ENCODE measurements at regions not wholly inside any gene's neighbourhood (a gene's known extent, or its start where the extent isn't known, plus 50 kb on each side); places are given as distances from the start of the nearest gene placed in this dataset.

DNA sequence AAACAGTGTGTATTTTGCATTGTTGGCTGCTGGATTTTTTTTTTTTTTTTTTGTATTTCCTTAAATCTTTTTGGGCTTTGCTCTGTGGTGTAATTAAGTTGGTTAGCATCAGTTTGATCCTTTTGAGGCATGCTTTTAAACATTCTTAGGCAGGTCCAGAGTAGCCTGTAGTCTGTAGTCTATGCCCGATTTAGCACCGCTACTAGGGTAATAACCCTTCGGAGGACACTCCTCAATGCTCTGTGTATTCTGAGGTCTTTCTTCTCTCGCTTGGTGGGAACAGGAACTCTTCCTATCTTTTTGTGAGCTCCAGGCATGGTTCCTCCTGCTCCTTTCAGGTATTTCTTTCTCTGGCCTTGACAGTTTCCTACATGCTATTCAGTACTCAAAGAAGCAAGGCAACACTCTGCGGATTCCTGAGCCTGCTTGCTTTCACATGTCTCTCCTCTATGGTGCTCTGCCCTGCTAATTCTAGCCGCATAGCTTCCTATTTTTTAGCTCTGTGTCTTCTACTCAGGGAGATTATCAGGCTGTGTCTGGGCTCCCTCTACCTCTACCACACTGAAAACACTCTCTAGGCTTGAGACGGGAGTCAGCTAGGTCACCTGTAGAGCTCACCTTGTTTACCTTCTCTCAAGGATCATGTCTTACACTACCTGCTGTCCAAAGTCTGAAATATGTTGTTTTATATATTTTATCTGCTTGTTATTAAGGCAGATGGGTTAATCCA, 195.1 kb downstream of the NDFIP2 start:
- H3K27me3 ChIP-seq, result no peaks in the 10 kb centered on the region
- no peak for DNase-seq
- in situ Hi-C loops (cut with MboI; ENCODE audit: low pct_ligation_motif_present in 1 of 4, low pct_unique_long_range_greater_than_20kb in 1 of 4, low sequenced_read_pairs in 3 of 4) (loop anchor here (10.0 to 25.0 kb wide), 2 partner anchors 686 to 689 kb away; no protein-coding TSS in a partner anchor), intact Hi-C loops (cut with DNase I; ENCODE audit: low total_unique reads) (no loop called here)
- no peaks in the 10 kb centered on the region for H3K4me1 ChIP-seq
- 83 to 87% methylated on average over 7 of the region's 7 CpGs for WGBS, 2 donors (ENCODE audit: low coverage in 1 of 2)
- H3K9me3 ChIP-seq, result no peaks in the 10 kb centered on the region
- no peak for TF ChIP-seq EP300 (IDR thresholded peaks at IDR 0.05; ENCODE audit: low read depth)
- no peak for TF ChIP-seq POLR2AphosphoS5 (IDR thresholded peaks at IDR 0.05)
- no peak for TF ChIP-seq POLR2A (IDR thresholded peaks at IDR 0.05)
- TF ChIP-seq, protein P1, sequence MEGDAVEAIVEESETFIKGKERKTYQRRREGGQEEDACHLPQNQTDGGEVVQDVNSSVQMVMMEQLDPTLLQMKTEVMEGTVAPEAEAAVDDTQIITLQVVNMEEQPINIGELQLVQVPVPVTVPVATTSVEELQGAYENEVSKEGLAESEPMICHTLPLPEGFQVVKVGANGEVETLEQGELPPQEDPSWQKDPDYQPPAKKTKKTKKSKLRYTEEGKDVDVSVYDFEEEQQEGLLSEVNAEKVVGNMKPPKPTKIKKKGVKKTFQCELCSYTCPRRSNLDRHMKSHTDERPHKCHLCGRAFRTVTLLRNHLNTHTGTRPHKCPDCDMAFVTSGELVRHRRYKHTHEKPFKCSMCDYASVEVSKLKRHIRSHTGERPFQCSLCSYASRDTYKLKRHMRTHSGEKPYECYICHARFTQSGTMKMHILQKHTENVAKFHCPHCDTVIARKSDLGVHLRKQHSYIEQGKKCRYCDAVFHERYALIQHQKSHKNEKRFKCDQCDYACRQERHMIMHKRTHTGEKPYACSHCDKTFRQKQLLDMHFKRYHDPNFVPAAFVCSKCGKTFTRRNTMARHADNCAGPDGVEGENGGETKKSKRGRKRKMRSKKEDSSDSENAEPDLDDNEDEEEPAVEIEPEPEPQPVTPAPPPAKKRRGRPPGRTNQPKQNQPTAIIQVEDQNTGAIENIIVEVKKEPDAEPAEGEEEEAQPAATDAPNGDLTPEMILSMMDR (IDR thresholded peaks at IDR 0.05), result no peak
- H3K4me3 ChIP-seq, result no peak overlapping the region
- H3K27ac ChIP-seq, result no peak overlapping the region
- no peaks in the 10 kb centered on the region for H3K36me3 ChIP-seq

DNA sequence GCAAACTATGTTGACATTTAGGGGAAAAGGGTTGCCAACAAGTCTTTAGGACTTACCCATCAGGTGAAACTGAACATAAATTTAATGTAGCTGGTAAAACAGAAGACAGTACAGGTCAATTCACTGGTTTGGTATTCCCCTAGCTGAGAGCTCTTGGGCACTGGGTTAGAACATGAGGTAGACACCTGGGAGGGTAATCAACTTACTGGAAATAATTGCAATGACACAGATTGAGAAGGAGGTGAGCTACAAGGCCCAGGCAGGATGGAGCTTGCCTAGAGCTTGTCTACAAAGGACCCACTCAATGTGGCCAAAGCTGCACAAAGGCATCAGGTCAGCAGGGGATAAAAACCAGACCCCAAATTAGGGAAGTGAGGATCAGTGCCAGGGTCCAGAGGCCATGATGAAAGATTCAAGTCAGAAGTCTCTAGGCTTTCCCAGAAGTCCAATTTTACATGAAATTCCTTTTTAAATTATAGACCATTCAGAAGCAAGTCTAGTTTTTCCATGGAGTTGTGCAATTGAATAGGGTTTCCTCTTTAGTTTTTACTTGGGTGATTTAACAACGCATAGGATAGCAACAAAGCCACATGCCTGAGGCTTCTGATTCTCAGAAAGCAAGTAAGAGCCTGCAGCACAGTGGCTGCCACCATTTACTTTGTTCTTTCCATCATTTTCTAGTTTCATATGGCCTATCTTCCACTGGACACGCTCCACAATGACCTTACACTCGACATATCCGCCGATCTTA, 194.0 kb downstream of the NDFIP2 start:
- DNase-seq, result no peak
- intact Hi-C loops (cut with DNase I; ENCODE audit: low total_unique reads), result no loop called here
- Histone ChIP-seq H3K27me3 (no peaks in the 10 kb centered on the region), H3K4me3 (no peak overlapping the region), H3K27ac (no peak overlapping the region), H3K4me1 (no peaks in the 10 kb centered on the region), H3K36me3 (no peaks in the 10 kb centered on the region), H3K9me3 (no peaks in the 10 kb centered on the region)
- 80 to 88% methylated on average over 5 of the region's 5 CpGs for WGBS, 2 donors (ENCODE audit: low coverage in 1 of 2)
- no peak for TF ChIP-seq EP300 (IDR thresholded peaks at IDR 0.05; ENCODE audit: low read depth)
- TF ChIP-seq, protein P1 (IDR thresholded peaks at IDR 0.05), result no peak
- TF ChIP-seq POLR2AphosphoS5 (IDR thresholded peaks at IDR 0.05), result no peak
- no peak for TF ChIP-seq POLR2A (IDR thresholded peaks at IDR 0.05)
- in situ Hi-C loops (cut with MboI; ENCODE audit: low pct_ligation_motif_present in 1 of 4, low pct_unique_long_range_greater_than_20kb in 1 of 4, low sequenced_read_pairs in 3 of 4), result loop anchor here (10.0 to 25.0 kb wide), 3 partner anchors 687 to 1337 kb away; no protein-coding TSS in a partner anchor

DNA sequence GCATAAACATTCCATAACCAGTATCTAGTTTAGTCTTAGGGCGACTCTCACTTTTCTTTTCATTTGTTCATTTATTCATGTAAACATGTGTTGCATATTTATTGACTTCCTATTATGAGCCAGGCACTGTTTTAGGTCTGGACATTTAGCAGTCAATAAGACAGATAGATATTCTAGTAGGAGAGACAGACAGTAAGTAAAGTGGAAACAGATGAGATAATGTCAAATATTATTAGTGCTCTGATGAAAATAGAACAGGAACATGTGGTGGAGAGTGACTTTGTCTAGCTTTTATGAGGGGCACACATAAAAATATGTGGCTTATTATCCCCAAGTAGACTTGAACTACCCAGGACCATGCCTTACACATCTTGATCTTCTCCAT, 193.0 kb downstream of the NDFIP2 start:
- intact Hi-C loops (cut with DNase I; ENCODE audit: low total_unique reads), result no loop called here

More for the DNA sequence above, 193.0 kb downstream of the NDFIP2 start:
- Histone ChIP-seq H3K9me3 (no peaks in the 10 kb centered on the region), H3K4me3 (no peak overlapping the region), H3K36me3 (no peaks in the 10 kb centered on the region), H3K27ac (no peak overlapping the region), H3K27me3 (no peaks in the 10 kb centered on the region), H3K4me1 (no peaks in the 10 kb centered on the region)
- WGBS, 2 donors (ENCODE audit: low coverage in 1 of 2), result 78 to 83% methylated on average over 1 of the region's 1 CpG
- TF ChIP-seq POLR2AphosphoS5 (IDR thresholded peaks at IDR 0.05) (no peak), POLR2A (IDR thresholded peaks at IDR 0.05) (no peak), EP300 (IDR thresholded peaks at IDR 0.05; ENCODE audit: low read depth) (no peak)
- TF ChIP-seq, protein P1 (IDR thresholded peaks at IDR 0.05), result no peak
- in situ Hi-C loops (cut with MboI; ENCODE audit: low pct_ligation_motif_present in 1 of 4, low pct_unique_long_range_greater_than_20kb in 1 of 4, low sequenced_read_pairs in 3 of 4), result loop anchor here in 3 of 4 donors (10.0 to 25.0 kb wide), 2 partner anchors 691 to 1338 kb away; no protein-coding TSS in a partner anchor
- DNase-seq, result no peak

Data from transverse colon (tissue), 4 donors.